Ureter (tissue), 1 donor: ENCODE measurements at regions not wholly inside any gene's neighbourhood (a gene's known extent, or its start where the extent isn't known, plus 50 kb on each side); places are given as distances from the start of the nearest gene placed in this dataset.
"Not testable (repeated sequence)": the region's sequence is repeated elsewhere in the genome, so short reads cannot be mapped to it uniquely, and the experiment has no call there.

Experiments used
- DNase-seq: peaks from one replicate; pipeline ENCODE4 v3.0.0-alpha.2; 2020; ENCODE audit warnings: low spot score
- donor health status: DM: yes; HTN: yes; CAD: no.

- not testable (repeated sequence) for DNase-seq
Observed at GRCh38 chr11:4315292-4315691, 52.9 kb downstream of the OR52B4 start.

GRCh38 chr11:4277225-4277624 lies 91.0 kb downstream of the OR52B4 start:
- DNase-seq = not testable (repeated sequence)

GRCh38 chr11:4251085-4251484 lies 117.1 kb downstream of the OR52B4 start:
- DNase-seq = not testable (repeated sequence)

- DNase-seq = not testable (repeated sequence)
Observed at GRCh38 chr11:4249475-4249874, 118.7 kb downstream of the OR52B4 start.

- not testable (repeated sequence) for DNase-seq
Observed at GRCh38 chr11:4237771-4238170, 130.4 kb downstream of the OR52B4 start.

- not testable (repeated sequence) for DNase-seq
Observed at GRCh38 chr11:4218857-4219256, 124.3 kb downstream of the RRM1 start.

- DNase-seq = no peak
Observed at GRCh38 chr11:4213746-4214145, 119.1 kb downstream of the RRM1 start.

GRCh38 chr11:4211991-4212390 lies 117.4 kb downstream of the RRM1 start:
- no peak for DNase-seq

GRCh38 chr11:4203603-4204360 lies 109.2 kb downstream of the RRM1 start:
- no peak for DNase-seq

- no peak for DNase-seq
Observed at GRCh38 chr11:4202749-4203148, 108.2 kb downstream of the RRM1 start.

GRCh38 chr11:4197112-4197511 lies 102.5 kb downstream of the RRM1 start:
- DNase-seq = no peak

GRCh38 chr11:4195909-4196308 lies 101.3 kb downstream of the RRM1 start:
- DNase-seq = no peak

- DNase-seq = no peak
Observed at GRCh38 chr11:4194889-4195288, 100.3 kb downstream of the RRM1 start.

GRCh38 chr11:4191031-4191571 lies 96.5 kb downstream of the RRM1 start:
- DNase-seq = peak; percentile 61

GRCh38 chr11:4190519-4190918 lies 95.9 kb downstream of the RRM1 start:
- no peak for DNase-seq

- DNase-seq = no peak
Observed at GRCh38 chr11:4190098-4190497, 95.5 kb downstream of the RRM1 start.
